Stomach (tissue), 8 donors: ENCODE measurements at regions not wholly inside any gene's neighbourhood (a gene's known extent, or its start where the extent isn't known, plus 50 kb on each side); places are given as distances from the start of the nearest gene placed in this dataset.

Experiments used
- DNase-seq, 2 donors: peaks; one replicate each; pipeline versions ENCODE4 v3.0.0 to v3.0.0-alpha.2; 2013 to 2019
- H3K27ac ChIP-seq, 5 donors: fragments of 200-600 bp in 4 of 5; sonication (generic) in 4 of 5; one replicate each; pipeline ENCODE4 v1.5.1; 2013 to 2019; ENCODE audit warnings: mild to moderate bottlenecking in 1 of 5, moderate library complexity in 1 of 5
- H3K27me3 ChIP-seq, 3 donors: fragments of 200-600 bp; sonication (generic); one replicate each; pipeline ENCODE4 v1.5.1; 2017 to 2019; ENCODE audit warnings: mixed run types in 1 of 3
- H3K36me3 ChIP-seq, 4 donors: fragments of 200-600 bp; sonication (generic); 1 replicate in 3 of 4; 2 replicates in 1 of 4; pipeline ENCODE4 v1.5.1; 2016 to 2019
- H3K4me1 ChIP-seq, 4 donors: fragments of 200-600 bp; sonication (generic); one replicate each; pipeline ENCODE4 v1.5.1; 2016 to 2019
- H3K4me3 ChIP-seq, 4 donors: fragments of 200-600 bp; sonication (generic) in 3 of 4; one replicate each; pipeline ENCODE4 v1.5.1; 2016 to 2019; ENCODE audit warnings: mild to moderate bottlenecking in 1 of 4
- H3K9me3 ChIP-seq, 4 donors: fragments of 200-600 bp; sonication (generic); one replicate each; pipeline ENCODE4 v1.5.1; 2016 to 2019
- EP300 ChIP-seq: sonication (generic); formaldehyde crosslinking; IDR thresholded peaks from one replicate; pipeline ENCODE4 v1.6.1; 2017; ENCODE audit warnings: antibody characterized with exemption
- POLR2A ChIP-seq, 4 donors: fragments of 450-650 bp; IDR thresholded peaks; one replicate each; pipeline ENCODE4 v1.6.1; 2016; ENCODE audit warnings: antibody characterized with exemption in 4 of 4, control low read depth in 2 of 4, mild to moderate bottlenecking in 1 of 4, moderate library complexity in 1 of 4
- POLR2AphosphoS5 ChIP-seq, 3 donors: sonication (generic); formaldehyde crosslinking; IDR thresholded peaks; one replicate each; pipeline ENCODE4 v1.6.1; 2016; ENCODE audit warnings: antibody characterized with exemption in 3 of 3
- WGBS, 5 donors: extraction: QIAGEN DNeasy Blood & Tissue Kit in 3 of 5; methylation state at CpG; one replicate each; pipeline versions ENCODE4 v1.1.5 to v1.1.7; 2013 to 2018; 5-methylcytosine and 5-hydroxymethylcytosine counted together
- intact Hi-C: fragments of 100-400 bp; cut with DNase I; formaldehyde crosslinking; loops from one replicate; pipeline ENCODE4 v1.15.1; 2023; ENCODE audit warnings: low total_unique reads
- TF ChIP-seq, protein P1 (sequence below), 7 experiments: fragments of 450-650 bp in 4 of 7; fragments of 200-600 bp in 3 of 7; sonication (generic) in 3 of 7; IDR thresholded peaks; one replicate each; pipeline ENCODE4 v1.5.1; 2016 to 2019; ENCODE audit warnings: antibody characterized with exemption in 7 of 7, control low read depth in 2 of 7, mild to moderate bottlenecking in 1 of 7
- donor health status: healthy with polysubstance abuse.
- donor health status: Bipolar disorder and iron deficiency.
- donor health status: healthy.

DNA sequence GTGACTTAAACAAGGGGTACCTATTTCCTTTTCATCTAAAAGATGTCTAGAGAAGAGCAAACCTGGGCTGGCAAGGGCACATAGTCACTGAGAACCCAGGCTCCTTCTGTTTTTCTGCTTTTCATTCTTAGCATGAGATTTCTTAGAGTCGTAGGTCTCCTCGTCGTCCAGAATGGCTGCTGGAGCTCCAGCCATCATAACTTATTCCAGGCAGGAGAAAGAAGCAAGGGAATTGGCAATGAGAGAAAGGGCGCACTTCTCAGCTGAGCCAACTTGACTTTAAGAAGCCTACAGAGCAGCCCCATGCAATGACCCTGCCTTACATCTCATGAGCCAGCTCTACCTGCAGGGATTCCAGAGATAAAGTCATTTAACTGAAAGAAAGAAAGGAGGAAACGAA is 213.4 kb downstream of the BMP7 start:
- H3K4me3 ChIP-seq: no peak overlapping the region
- DNase-seq: no peak
- peaks cover 0 to 28% (median 0%) of the 10 kb centered on the region in 3 donors for H3K27me3 ChIP-seq
- H3K27ac ChIP-seq: no peak overlapping the region
- H3K9me3 ChIP-seq: peaks cover 0 to 3% (median 0%) of the 10 kb centered on the region in 4 donors
- TF ChIP-seq POLR2AphosphoS5 (IDR thresholded peaks at IDR 0.05) (no peak), EP300 (no peak), POLR2A (IDR thresholded peaks at IDR 0.05) (no peak)
- TF ChIP-seq, protein P1, sequence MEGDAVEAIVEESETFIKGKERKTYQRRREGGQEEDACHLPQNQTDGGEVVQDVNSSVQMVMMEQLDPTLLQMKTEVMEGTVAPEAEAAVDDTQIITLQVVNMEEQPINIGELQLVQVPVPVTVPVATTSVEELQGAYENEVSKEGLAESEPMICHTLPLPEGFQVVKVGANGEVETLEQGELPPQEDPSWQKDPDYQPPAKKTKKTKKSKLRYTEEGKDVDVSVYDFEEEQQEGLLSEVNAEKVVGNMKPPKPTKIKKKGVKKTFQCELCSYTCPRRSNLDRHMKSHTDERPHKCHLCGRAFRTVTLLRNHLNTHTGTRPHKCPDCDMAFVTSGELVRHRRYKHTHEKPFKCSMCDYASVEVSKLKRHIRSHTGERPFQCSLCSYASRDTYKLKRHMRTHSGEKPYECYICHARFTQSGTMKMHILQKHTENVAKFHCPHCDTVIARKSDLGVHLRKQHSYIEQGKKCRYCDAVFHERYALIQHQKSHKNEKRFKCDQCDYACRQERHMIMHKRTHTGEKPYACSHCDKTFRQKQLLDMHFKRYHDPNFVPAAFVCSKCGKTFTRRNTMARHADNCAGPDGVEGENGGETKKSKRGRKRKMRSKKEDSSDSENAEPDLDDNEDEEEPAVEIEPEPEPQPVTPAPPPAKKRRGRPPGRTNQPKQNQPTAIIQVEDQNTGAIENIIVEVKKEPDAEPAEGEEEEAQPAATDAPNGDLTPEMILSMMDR (IDR thresholded peaks at IDR 0.05): no peak
- H3K4me1 ChIP-seq: no peaks in the 10 kb centered on the region
- 79 to 92% (median 90%) methylated on average over 5 of the region's 5 CpGs for WGBS, 5 donors
- H3K36me3 ChIP-seq: no peaks in the 10 kb centered on the region
- intact Hi-C loops: no loop called here

DNA sequence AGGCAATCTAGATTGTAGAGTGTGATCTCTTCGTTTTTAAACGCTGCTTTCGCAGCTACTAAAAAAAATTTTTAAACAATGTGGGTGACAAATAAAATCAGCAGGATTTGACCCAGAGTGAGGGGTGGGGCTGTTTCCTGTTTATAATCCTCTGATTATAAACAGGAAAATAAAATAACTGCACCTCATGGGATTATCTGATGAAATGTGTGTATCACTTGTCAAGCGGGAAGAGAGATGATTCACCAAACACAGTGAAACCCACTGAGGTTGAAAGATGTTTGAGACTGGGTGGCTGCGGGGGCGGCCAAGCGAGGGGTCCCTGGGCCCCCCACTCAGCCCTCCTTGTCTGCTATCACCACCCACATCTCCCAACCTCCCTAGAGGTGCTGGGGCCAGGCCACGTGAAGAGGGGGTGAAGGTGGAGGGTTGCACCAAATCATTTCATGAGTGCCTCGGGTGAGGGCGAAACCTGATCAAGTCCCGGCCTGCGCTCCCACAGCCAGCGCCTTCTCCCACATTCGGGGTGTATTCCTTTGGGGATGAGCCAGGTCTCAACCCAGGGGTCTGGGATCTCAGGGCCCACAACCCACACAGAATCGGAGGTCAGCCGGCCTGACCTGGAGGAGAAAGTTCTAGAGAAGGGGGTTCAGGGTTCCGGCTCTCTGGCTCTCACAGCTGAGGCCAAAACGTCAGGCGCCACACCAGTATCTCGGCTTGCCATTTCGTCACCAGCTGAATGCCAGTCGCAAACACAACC is 212.5 kb downstream of the BMP7 start:
- Histone ChIP-seq H3K4me3 (no peak overlapping the region), H3K4me1 (no peaks in the 10 kb centered on the region), H3K36me3 (no peaks in the 10 kb centered on the region), H3K27ac (no peak overlapping the region), H3K27me3 (peaks cover 0 to 32% (median 0%) of the 10 kb centered on the region in 3 donors), H3K9me3 (peaks cover 0 to 3% (median 0%) of the 10 kb centered on the region in 4 donors)
- WGBS, 5 donors: 82 to 88% (median 83%) methylated on average over 22 of the region's 22 CpGs
- DNase-seq: no peak
- intact Hi-C loops: no loop called here
- no peak for TF ChIP-seq EP300
- no peak for TF ChIP-seq POLR2A (IDR thresholded peaks at IDR 0.05)
- TF ChIP-seq POLR2AphosphoS5 (IDR thresholded peaks at IDR 0.05): no peak

DNA sequence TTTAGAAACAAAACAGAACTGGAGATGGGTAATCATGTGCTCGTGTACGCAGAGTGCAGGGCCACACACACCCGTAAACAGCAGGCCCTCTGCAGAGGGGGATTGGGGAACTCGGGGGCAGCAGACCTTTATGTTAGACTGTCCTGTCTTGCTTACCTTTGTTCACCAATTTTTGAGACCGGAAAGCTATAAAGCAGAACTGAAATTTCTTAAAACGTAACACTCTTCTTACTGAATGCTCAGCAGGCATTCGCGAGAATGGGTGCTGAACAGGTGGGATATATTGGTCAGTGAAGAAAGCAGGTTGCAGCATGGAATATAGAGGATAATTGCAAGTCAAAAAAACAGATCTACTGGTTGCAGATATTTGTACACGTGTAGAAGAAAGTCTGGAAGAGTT is 211.1 kb downstream of the BMP7 start:
- Histone ChIP-seq H3K4me3 (no peak overlapping the region), H3K9me3 (peaks cover 0 to 3% (median 0%) of the 10 kb centered on the region in 4 donors), H3K36me3 (no peaks in the 10 kb centered on the region), H3K4me1 (no peaks in the 10 kb centered on the region), H3K27ac (no peak overlapping the region), H3K27me3 (peaks cover 0 to 34% (median 0%) of the 10 kb centered on the region in 3 donors)
- intact Hi-C loops: no loop called here
- no peak for DNase-seq
- TF ChIP-seq EP300 (no peak), POLR2AphosphoS5 (IDR thresholded peaks at IDR 0.05) (no peak), POLR2A (IDR thresholded peaks at IDR 0.05) (no peak)
- TF ChIP-seq, protein P1 (IDR thresholded peaks at IDR 0.05): no peak
- 64 to 75% (median 73%) methylated on average over 9 of the region's 9 CpGs for WGBS, 5 donors

DNA sequence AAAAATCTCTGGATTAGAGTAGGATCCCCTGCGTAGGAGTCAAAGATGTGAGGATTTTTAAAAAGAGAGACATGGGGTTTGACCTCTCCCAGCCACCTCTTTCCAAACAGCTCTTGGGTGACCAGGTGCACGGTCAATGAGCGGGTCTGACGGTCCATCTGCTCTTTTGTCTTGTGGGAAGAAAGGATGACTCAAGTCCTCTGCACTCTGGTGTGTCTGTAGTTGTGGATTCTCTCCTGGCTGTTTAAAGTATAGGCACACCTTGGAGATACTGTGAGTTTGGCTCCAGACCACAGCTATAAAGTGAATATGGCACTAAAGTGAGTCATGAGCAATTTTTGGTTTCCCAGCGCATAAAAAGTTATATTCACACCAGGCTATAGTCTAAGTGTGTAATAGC is 209.8 kb downstream of the BMP7 start:
- Histone ChIP-seq H3K4me3 (no peak overlapping the region), H3K4me1 (no peaks in the 10 kb centered on the region), H3K27ac (no peak overlapping the region), H3K36me3 (no peaks in the 10 kb centered on the region), H3K9me3 (peaks cover 0 to 3% (median 0%) of the 10 kb centered on the region in 4 donors), H3K27me3 (peaks cover 0 to 47% (median 0%) of the 10 kb centered on the region in 3 donors)
- WGBS, 5 donors: 84 to 91% (median 88%) methylated on average over 5 of the region's 5 CpGs
- TF ChIP-seq, protein P1 (IDR thresholded peaks at IDR 0.05): no peak
- TF ChIP-seq POLR2A (IDR thresholded peaks at IDR 0.05): no peak
- TF ChIP-seq POLR2AphosphoS5 (IDR thresholded peaks at IDR 0.05): no peak
- TF ChIP-seq EP300: no peak
- no peak for DNase-seq
- intact Hi-C loops: no loop called here

DNA sequence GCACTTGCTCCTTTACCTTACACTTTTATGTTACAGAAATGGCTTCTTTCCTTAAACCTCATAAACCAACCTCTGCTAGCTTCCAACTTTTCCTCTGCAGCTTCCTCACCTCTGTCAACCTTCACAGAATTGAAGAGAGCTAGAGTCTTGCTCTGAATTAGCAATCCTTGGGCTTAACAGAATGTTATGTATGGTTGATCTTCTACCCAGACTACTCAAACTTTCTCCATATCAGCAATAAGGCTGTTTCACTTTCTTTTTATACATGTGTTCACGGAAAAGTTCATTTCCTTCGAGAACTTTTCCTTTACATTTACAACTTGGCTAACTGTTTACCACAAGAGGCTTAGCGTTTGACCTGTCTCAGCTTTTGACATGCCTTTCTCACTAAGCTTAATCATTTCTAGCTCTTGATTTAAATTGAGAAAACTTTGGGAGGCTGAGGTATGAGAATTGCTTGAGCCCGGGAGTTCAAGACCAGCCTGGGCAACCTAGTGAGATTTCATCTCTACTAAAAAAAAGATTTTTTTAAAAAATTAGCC is 207.3 kb downstream of the BMP7 start:
- no peaks in the 10 kb centered on the region for H3K4me1 ChIP-seq
- peaks cover 0 to 61% (median 9%) of the 10 kb centered on the region in 3 donors for H3K27me3 ChIP-seq
- intact Hi-C loops: no loop called here
- H3K4me3 ChIP-seq: no peak overlapping the region
- no peaks in the 10 kb centered on the region for H3K36me3 ChIP-seq
- no peak for DNase-seq
- no peaks in the 10 kb centered on the region for H3K9me3 ChIP-seq
- no peak overlapping the region for H3K27ac ChIP-seq
- WGBS, 5 donors: 38 to 59% (median 51%) methylated on average over 4 of the region's 4 CpGs
- TF ChIP-seq POLR2A (IDR thresholded peaks at IDR 0.05) (no peak), POLR2AphosphoS5 (IDR thresholded peaks at IDR 0.05) (no peak), EP300 (no peak)
- TF ChIP-seq, protein P1 (IDR thresholded peaks at IDR 0.05): no peak
